Transverse colon (tissue), 4 donors: ENCODE measurements at regions not wholly inside any gene's neighbourhood (a gene's known extent, or its start where the extent isn't known, plus 50 kb on each side); places are given as distances from the start of the nearest gene placed in this dataset.
"Not testable (repeated sequence)": the region's sequence is repeated elsewhere in the genome, so short reads cannot be mapped to it uniquely, and the experiment has no call there.

Experiments used
- DNase-seq: peaks from one replicate; pipeline ENCODE4 v3.0.0-alpha.2; 2019
- H3K27ac ChIP-seq, 4 donors: fragments of 200-600 bp; sonication (generic); 2 replicates each; pipeline ENCODE4 v1.5.1; 2016 to 2018; ENCODE audit warnings: inconsistent platforms in 4 of 4
- H3K27me3 ChIP-seq: fragments of 200-600 bp; sonication (generic); 2 replicates; pipeline ENCODE4 v1.5.1; 2017; ENCODE audit warnings: inconsistent platforms
- H3K36me3 ChIP-seq, 4 donors: fragments of 200-600 bp; sonication (generic); 2 replicates each; pipeline ENCODE4 v1.5.1; 2017 to 2019; ENCODE audit warnings: inconsistent platforms in 4 of 4
- H3K4me1 ChIP-seq, 4 donors: fragments of 200-600 bp; sonication (generic); 2 replicates each; pipeline ENCODE4 v1.5.1; 2017 to 2020; ENCODE audit warnings: inconsistent platforms in 4 of 4
- H3K4me3 ChIP-seq, 4 donors: fragments of 200-600 bp; sonication (generic); 1 replicate in 1 of 4; 2 replicates in 3 of 4; pipeline versions ENCODE4 v1.5.1 to v1.6.1; 2017 to 2019; ENCODE audit warnings: inconsistent platforms in 4 of 4
- H3K9me3 ChIP-seq, 2 donors: fragments of 200-600 bp; sonication (generic); 2 replicates each; pipeline ENCODE4 v1.5.1; 2017 to 2019; ENCODE audit warnings: inconsistent platforms in 2 of 2
- WGBS, 2 donors: methylation state at CpG; one replicate each; pipeline ENCODE4 v1.1.5; 2018; ENCODE audit warnings: low coverage in 1 of 2; 5-methylcytosine and 5-hydroxymethylcytosine counted together
- in situ Hi-C, 4 donors: fragments of 200-750 bp; cut with MboI; loops; one replicate each; pipeline versions ENCODE4 v1.15.0 to v1.15.1; 2017; ENCODE audit warnings: low sequenced_read_pairs in 3 of 4, low pct_ligation_motif_present in 1 of 4, low pct_unique_long_range_greater_than_20kb in 1 of 4
- intact Hi-C: fragments of 100-400 bp; cut with DNase I; formaldehyde crosslinking; loops from one replicate; pipeline ENCODE4 v1.15.1; 2023; ENCODE audit warnings: low total_unique reads

- H3K36me3 ChIP-seq, H3K27ac ChIP-seq, H3K4me1 ChIP-seq, H3K27me3 ChIP-seq, intact Hi-C loops, DNase-seq, H3K9me3 ChIP-seq, in situ Hi-C loops, H3K4me3 ChIP-seq: not testable (repeated sequence)
- WGBS, 2 donors, result 88 to 100% methylated on average over 4 to 6 of the region's 6 CpGs
Measured at GRCh38 chr1:120465900-120466299, 51.1 kb downstream of the NBPF8 start.

DNA sequence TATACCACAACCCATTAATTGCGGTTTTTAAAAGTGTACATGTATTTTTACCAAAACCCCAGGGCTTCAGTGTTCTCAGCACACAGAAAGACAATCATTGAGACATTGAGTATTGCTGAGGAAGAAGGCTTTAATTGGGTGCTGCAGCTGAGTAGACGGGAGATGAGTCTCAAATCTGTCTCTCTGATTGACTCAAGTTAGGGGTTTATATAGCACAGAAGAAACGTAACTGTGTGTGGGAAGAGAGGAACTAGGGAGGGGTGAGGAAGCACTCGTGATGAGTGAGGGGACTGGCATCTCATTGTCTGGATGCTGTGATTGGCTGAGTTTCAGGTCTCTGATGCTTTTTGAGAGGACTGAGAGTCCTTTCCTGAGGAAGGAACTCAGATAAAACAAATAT, 62.8 kb downstream of the NBPF8 start:
- H3K27ac ChIP-seq, H3K27me3 ChIP-seq, H3K9me3 ChIP-seq, H3K4me3 ChIP-seq, intact Hi-C loops, DNase-seq, in situ Hi-C loops, H3K4me1 ChIP-seq, H3K36me3 ChIP-seq: not testable (repeated sequence)
- WGBS, 2 donors, result 78 to 82% methylated on average over 2 to 4 of the region's 4 CpGs

DNA sequence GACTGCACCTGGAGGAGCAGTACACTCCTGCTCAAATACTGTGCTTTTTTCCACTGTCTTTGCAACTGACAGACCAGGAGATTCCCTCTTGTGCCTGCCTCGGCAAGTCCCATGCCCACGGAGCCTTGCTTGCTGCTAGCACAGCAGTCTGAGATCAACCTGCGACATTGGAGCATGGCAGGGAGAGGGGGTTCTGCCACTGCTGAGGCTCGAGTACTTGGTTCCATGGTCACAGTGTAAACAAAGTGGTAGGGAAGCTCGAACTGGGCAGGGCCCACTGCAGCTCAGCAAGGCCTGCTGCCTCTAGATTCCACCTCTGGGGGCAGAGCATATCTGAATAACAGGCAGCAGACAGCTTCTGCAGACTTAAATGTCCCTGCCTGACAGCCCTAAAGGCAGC, 63.6 kb downstream of the NBPF8 start:
- H3K27me3 ChIP-seq, in situ Hi-C loops, DNase-seq, H3K4me3 ChIP-seq, H3K36me3 ChIP-seq, H3K4me1 ChIP-seq, H3K27ac ChIP-seq, intact Hi-C loops, H3K9me3 ChIP-seq: not testable (repeated sequence)
- WGBS, 2 donors, result 100% methylated on average over 3 of the region's 5 CpGs; no CpG with 5 or more reads in 1 of the 2 donors

GRCh38 chr1:120487542-120487941, 72.7 kb downstream of the NBPF8 start:
- no CpG with 5 or more reads among the region's 2 CpGs for WGBS, 2 donors
- H3K4me1 ChIP-seq, H3K27me3 ChIP-seq, H3K36me3 ChIP-seq, H3K9me3 ChIP-seq, in situ Hi-C loops, DNase-seq, H3K27ac ChIP-seq, intact Hi-C loops, H3K4me3 ChIP-seq: not testable (repeated sequence)

- H3K27me3 ChIP-seq, H3K4me1 ChIP-seq, H3K27ac ChIP-seq, H3K9me3 ChIP-seq, intact Hi-C loops, DNase-seq, in situ Hi-C loops, H3K36me3 ChIP-seq, H3K4me3 ChIP-seq: not testable (repeated sequence)
- WGBS, 2 donors, result 92 to 97% methylated on average over 2 to 8 of the region's 8 CpGs
Measured at GRCh38 chr1:120489217-120489616, 74.4 kb downstream of the NBPF8 start.

- intact Hi-C loops, H3K4me3 ChIP-seq, H3K27ac ChIP-seq, H3K9me3 ChIP-seq, H3K4me1 ChIP-seq, in situ Hi-C loops, H3K36me3 ChIP-seq, DNase-seq, H3K27me3 ChIP-seq: not testable (repeated sequence)
- WGBS, 2 donors, result no CpG with 5 or more reads among the region's 3 CpGs
Measured at GRCh38 chr1:120497145-120497544, 82.3 kb downstream of the NBPF8 start.

DNA sequence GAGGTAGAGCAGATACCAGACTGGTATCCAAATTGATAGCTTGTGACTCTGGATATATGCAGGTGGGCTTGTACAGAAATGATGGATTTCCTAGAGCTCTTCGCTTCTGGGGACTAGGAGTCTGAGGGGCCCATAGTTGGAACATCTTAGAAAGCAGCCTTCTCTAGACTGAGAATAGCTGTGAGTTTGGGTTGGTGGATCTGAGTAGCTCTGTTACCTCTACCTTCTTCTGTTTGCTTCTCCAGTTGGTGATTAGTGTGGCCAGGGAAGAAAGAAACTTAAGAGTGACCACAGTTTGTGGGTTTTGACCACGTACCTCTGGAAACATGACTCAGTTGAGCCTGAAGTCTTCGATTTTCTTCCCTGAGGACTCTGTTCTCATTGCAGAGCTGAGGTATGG, 88.4 kb downstream of the NBPF8 start:
- intact Hi-C loops, H3K27ac ChIP-seq, H3K4me1 ChIP-seq, H3K27me3 ChIP-seq, H3K36me3 ChIP-seq, in situ Hi-C loops, DNase-seq, H3K9me3 ChIP-seq, H3K4me3 ChIP-seq: not testable (repeated sequence)
- 100% methylated on average over 1 of the region's 3 CpGs; no CpG with 5 or more reads in 1 of the 2 donors for WGBS, 2 donors

DNA sequence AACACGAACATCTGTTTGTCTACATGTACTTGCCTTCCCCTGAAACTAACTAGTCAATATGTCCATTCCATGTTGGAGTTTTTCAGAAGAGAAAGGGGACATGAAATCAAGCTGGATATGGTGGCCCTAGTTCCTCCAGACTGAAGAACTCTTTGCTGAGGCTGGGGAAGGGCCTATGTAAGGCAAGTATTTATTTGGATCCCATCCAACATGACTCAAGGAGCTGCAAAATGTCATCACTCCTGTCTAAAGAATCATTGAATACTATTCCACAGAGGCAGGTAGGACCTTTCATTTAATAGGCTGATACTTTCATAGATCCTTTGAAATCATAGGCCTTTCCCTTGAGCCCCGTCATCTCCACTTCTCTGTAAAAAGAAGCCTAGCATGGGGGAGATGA, 91.5 kb downstream of the NBPF8 start:
- WGBS, 2 donors, result 100% methylated on average over 1 of the region's 2 CpGs; no CpG with 5 or more reads in 1 of the 2 donors
- intact Hi-C loops, H3K4me3 ChIP-seq, H3K9me3 ChIP-seq, DNase-seq, H3K36me3 ChIP-seq, H3K4me1 ChIP-seq, H3K27ac ChIP-seq, H3K27me3 ChIP-seq, in situ Hi-C loops: not testable (repeated sequence)

GRCh38 chr1:120508351-120508750, 93.5 kb downstream of the NBPF8 start:
- H3K27ac ChIP-seq, H3K4me3 ChIP-seq, H3K9me3 ChIP-seq, DNase-seq, H3K27me3 ChIP-seq, in situ Hi-C loops, H3K36me3 ChIP-seq, intact Hi-C loops, H3K4me1 ChIP-seq: not testable (repeated sequence)
- WGBS, 2 donors, result 83% methylated on average over 2 of the region's 3 CpGs; no CpG with 5 or more reads in 1 of the 2 donors

GRCh38 chr1:120509258-120509657, 94.4 kb downstream of the NBPF8 start:
- H3K36me3 ChIP-seq, H3K4me1 ChIP-seq, H3K27me3 ChIP-seq, H3K9me3 ChIP-seq, in situ Hi-C loops, intact Hi-C loops, DNase-seq, H3K4me3 ChIP-seq, H3K27ac ChIP-seq: not testable (repeated sequence)
- no CpG with 5 or more reads among the region's 5 CpGs for WGBS, 2 donors

DNA sequence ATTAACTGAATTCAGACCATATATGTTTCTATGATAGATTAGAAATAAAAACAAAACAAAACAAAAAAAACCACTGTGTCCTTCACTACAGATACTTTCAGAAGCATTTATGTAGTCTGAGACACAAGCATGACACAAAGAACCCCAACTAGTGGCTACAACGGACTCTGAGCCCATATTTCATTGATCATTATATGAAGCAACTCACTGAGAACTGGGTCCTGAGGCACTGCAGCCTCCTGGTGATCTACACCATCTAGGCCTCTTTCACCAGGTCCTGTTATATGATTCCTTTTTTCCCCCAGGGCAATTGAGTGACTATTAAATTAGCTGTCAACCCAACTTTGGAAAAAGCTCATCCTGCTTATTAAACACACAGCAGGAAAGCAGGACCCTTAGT, 98.3 kb downstream of the NBPF8 start:
- H3K4me1 ChIP-seq, H3K9me3 ChIP-seq, H3K27me3 ChIP-seq, H3K36me3 ChIP-seq, H3K4me3 ChIP-seq, in situ Hi-C loops, DNase-seq, H3K27ac ChIP-seq, intact Hi-C loops: not testable (repeated sequence)
- no CpG with 5 or more reads among the region's 1 CpG for WGBS, 2 donors
